H9 (cell line): ENCODE measurements at regions not wholly inside any gene's neighbourhood (a gene's known extent, or its start where the extent isn't known, plus 50 kb on each side); places are given as distances from the start of the nearest gene placed in this dataset.

Experiments used
- DNase-seq: peaks from one replicate; pipeline ENCODE4 v3.0.0-alpha.2; 2017
- H2AFZ ChIP-seq: one replicate; pipeline ENCODE4 v1.6.1; 2013; ENCODE audit warnings: mild to moderate bottlenecking, low read length, control low read depth, moderate library complexity
- H2AK5ac ChIP-seq: 2 replicates; pipeline ENCODE4 v1.6.1; 2013; ENCODE audit warnings: low read length, control low read depth, mixed read lengths; ENCODE audit not compliant: insufficient read length
- H2BK120ac ChIP-seq: one replicate; pipeline ENCODE4 v1.6.1; 2013; ENCODE audit warnings: low read depth, mild to moderate bottlenecking, low read length, control low read depth, inconsistent platforms; ENCODE audit not compliant: poor library complexity, severe bottlenecking
- H2BK12ac ChIP-seq: 2 replicates; pipeline ENCODE4 v1.6.1; 2013; ENCODE audit warnings: low read length, control low read depth, mixed read lengths, low read depth; ENCODE audit not compliant: insufficient read length
- H2BK15ac ChIP-seq: 2 replicates; pipeline ENCODE4 v1.6.1; 2013; ENCODE audit warnings: low read depth, low read length, control low read depth
- H2BK20ac ChIP-seq: one replicate; pipeline ENCODE4 v1.6.1; 2013; ENCODE audit warnings: low read depth, mild to moderate bottlenecking, low read length, control low read depth, inconsistent platforms; ENCODE audit not compliant: poor library complexity, severe bottlenecking
- H2BK5ac ChIP-seq: 2 replicates; pipeline ENCODE4 v1.6.1; 2013; ENCODE audit warnings: low read length, control low read depth, mixed read lengths; ENCODE audit not compliant: insufficient read length
- H3K14ac ChIP-seq: 2 replicates; pipeline ENCODE4 v1.6.1; 2013; ENCODE audit warnings: low read length, control low read depth; ENCODE audit not compliant: insufficient read depth
- H3K18ac ChIP-seq: 2 replicates; pipeline ENCODE4 v1.6.1; 2013; ENCODE audit warnings: low read depth, mild to moderate bottlenecking, mixed read lengths, low read length, control low read depth; ENCODE audit not compliant: insufficient read length
- H3K23ac ChIP-seq: 2 replicates; pipeline ENCODE4 v1.6.1; 2013; ENCODE audit warnings: low read length, control low read depth, mixed read lengths, low read depth; ENCODE audit not compliant: insufficient read length
- H3K23me2 ChIP-seq: 2 replicates; pipeline ENCODE4 v1.6.1; 2013; ENCODE audit warnings: low read depth, mild to moderate bottlenecking, mixed read lengths, low read length, control low read depth; ENCODE audit not compliant: insufficient read length, poor library complexity, severe bottlenecking
- H3K27ac ChIP-seq: 2 replicates; pipeline ENCODE4 v1.5.1; 2013; ENCODE audit warnings: low read length, control low read depth, mixed read lengths, low read depth; ENCODE audit not compliant: insufficient read length
- H3K27me3 ChIP-seq: 2 replicates; pipeline ENCODE4 v1.6.1; 2013; ENCODE audit warnings: low read length, control low read depth, inconsistent platforms; ENCODE audit not compliant: insufficient read depth
- H3K4ac ChIP-seq: 2 replicates; pipeline ENCODE4 v1.6.1; 2013; ENCODE audit warnings: low read depth, mild to moderate bottlenecking, control low read depth, inconsistent platforms, low read length, moderate library complexity
- H3K4me1 ChIP-seq: 2 replicates; pipeline ENCODE4 v1.6.1; 2013; ENCODE audit warnings: low read length, control low read depth, inconsistent platforms; ENCODE audit not compliant: insufficient read depth
- H3K4me2 ChIP-seq: 2 replicates; pipeline ENCODE4 v1.6.1; 2013; ENCODE audit warnings: low read length, control low read depth, mixed read lengths; ENCODE audit not compliant: insufficient read length, insufficient read depth
- H3K56ac ChIP-seq: 2 replicates; pipeline ENCODE4 v1.6.1; 2013; ENCODE audit warnings: low read depth, mild to moderate bottlenecking, mixed read lengths, low read length, control low read depth; ENCODE audit not compliant: insufficient read length
- H3K79me1 ChIP-seq: 2 replicates; pipeline ENCODE4 v1.6.1; 2013; ENCODE audit warnings: low read depth, mild to moderate bottlenecking, moderate library complexity, low read length, control low read depth, inconsistent platforms; ENCODE audit not compliant: insufficient read depth, poor library complexity, severe bottlenecking
- H3K79me2 ChIP-seq: 2 replicates; pipeline ENCODE4 v1.6.1; 2013; ENCODE audit warnings: low read length, control low read depth, inconsistent platforms; ENCODE audit not compliant: insufficient read depth
- H3K9ac ChIP-seq: 2 replicates; pipeline ENCODE4 v1.6.1; 2013; ENCODE audit warnings: low read length, control low read depth, mixed read lengths; ENCODE audit not compliant: insufficient read length; ENCODE audit errors: extremely low read depth
- H3K9me3 ChIP-seq: one replicate; pipeline ENCODE4 v1.6.1; 2013; ENCODE audit warnings: low read depth, low read length, inconsistent platforms; ENCODE audit not compliant: control insufficient read depth
- H3T11ph ChIP-seq: one replicate; pipeline ENCODE4 v1.6.1; 2013; ENCODE audit warnings: mild to moderate bottlenecking, low read length, control low read depth, inconsistent platforms
- H4K20me1 ChIP-seq: one replicate; pipeline ENCODE4 v1.6.1; 2013; ENCODE audit not compliant: control insufficient read depth, insufficient read length, insufficient read depth
- H4K5ac ChIP-seq: 2 replicates; pipeline ENCODE4 v1.6.1; 2013; ENCODE audit warnings: low read depth, mild to moderate bottlenecking, mixed read lengths, low read length, control low read depth; ENCODE audit not compliant: insufficient read length
- H4K8ac ChIP-seq: replicated peaks from 2 replicates; pipeline ENCODE4 v1.6.1; 2013; ENCODE audit warnings: low read length, control low read depth, mixed read lengths, low read depth; ENCODE audit not compliant: insufficient read length
- H4K91ac ChIP-seq: 2 replicates; pipeline ENCODE4 v1.6.1; 2013; ENCODE audit warnings: low read depth, mild to moderate bottlenecking, moderate library complexity, mixed read lengths, low read length, control low read depth; ENCODE audit not compliant: insufficient read length
- H3K27ac Mint-ChIP-seq, 3 experiments: 2 replicates in 2 of 3; 3 replicates in 1 of 3; pipeline ENCODE4 v1.8.0; 2020 to 2021; ENCODE audit warnings: mixed read lengths in 3 of 3, mild to moderate bottlenecking in 1 of 3, moderate library complexity in 1 of 3
- H3K27me3 Mint-ChIP-seq: 2 replicates; pipeline ENCODE4 v1.8.0; 2021; ENCODE audit warnings: low read depth, mild to moderate bottlenecking, moderate library complexity, mixed read lengths
- H3K36me3 Mint-ChIP-seq, 3 experiments: 2 replicates in 2 of 3; 3 replicates in 1 of 3; pipeline ENCODE4 v1.8.0; 2020 to 2021; ENCODE audit warnings: low read depth in 3 of 3, mixed read lengths in 3 of 3; ENCODE audit not compliant: insufficient read depth in 1 of 3
- H3K4me1 Mint-ChIP-seq, 2 experiments: 2 replicates each; pipeline ENCODE4 v1.8.0; 2020; ENCODE audit warnings: mixed read lengths in 2 of 2
- H3K4me3 Mint-ChIP-seq, 2 experiments: 2 replicates in 1 of 2; 3 replicates in 1 of 2; pipeline ENCODE4 v1.8.0; 2020 to 2021; ENCODE audit warnings: mild to moderate bottlenecking in 2 of 2, mixed read lengths in 2 of 2, moderate library complexity in 1 of 2
- H3K9me3 Mint-ChIP-seq, 2 experiments: 2 replicates in 1 of 2; 3 replicates in 1 of 2; pipeline ENCODE4 v1.8.0; 2020; ENCODE audit warnings: mild to moderate bottlenecking in 2 of 2, mixed read lengths in 2 of 2, moderate library complexity in 1 of 2
- WGBS: extraction: QIAGEN DNeasy Blood & Tissue Kit; methylation state at CpG from one replicate; pipeline ENCODE4 v1.1.7; 2013; ENCODE audit warnings: missing lambda C conversion rate, low lambda C conversion rate, mixed read lengths; ENCODE audit not compliant: insufficient read length; ENCODE audit errors: extremely low coverage; 5-methylcytosine and 5-hydroxymethylcytosine counted together
- TF ChIP-seq, protein P1 (sequence below): fragments of 200-600 bp; sonication (generic); conservative IDR thresholded peaks from 3 replicates; pipeline ENCODE4 v1.8.0; 2021; ENCODE audit warnings: antibody characterized with exemption, mild to moderate bottlenecking

DNA sequence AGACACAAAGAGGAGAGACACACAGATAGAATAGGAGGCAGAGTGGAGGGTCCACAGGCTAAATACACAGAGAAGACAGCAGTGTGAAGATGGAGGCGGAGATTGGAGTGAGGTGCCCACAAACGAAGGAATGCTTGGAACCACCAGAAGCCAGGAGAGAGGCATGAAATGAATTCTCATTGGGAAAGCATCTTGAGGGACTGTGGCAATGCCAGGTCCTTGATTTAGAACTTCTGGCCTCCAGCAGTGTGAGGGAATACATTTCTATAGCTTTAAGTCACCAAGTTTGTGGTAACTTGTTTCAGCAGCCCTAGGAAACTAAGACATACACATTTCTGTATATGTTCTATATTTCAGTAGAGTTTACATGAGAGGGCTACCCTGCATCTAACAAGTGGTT, 396.6 kb upstream of the ZNF608 start:
- H3K36me3 Mint-ChIP-seq = peaks cover 0 to 5% (median 0%) of the 10 kb centered on the region in 3 experiments; a peak in 2 of 7 replicates
- Histone ChIP-seq H3K23me2 (no peaks in the 10 kb centered on the region), H3K27ac (no peak overlapping the region), H3K4ac (no peak overlapping the region), H3K14ac (no peak overlapping the region), H4K5ac (no peak overlapping the region), H3K4me1 (no peaks in the 10 kb centered on the region), H3T11ph (no peak overlapping the region), H3K79me1 (no peaks in the 10 kb centered on the region), H3K4me2 (no peak overlapping the region), H2BK20ac (no peak overlapping the region), H4K20me1 (no peaks in the 10 kb centered on the region), H3K27me3 (no peaks in the 10 kb centered on the region), H2BK5ac (no peak overlapping the region), H3K9ac (no peak overlapping the region), H2BK120ac (no peak overlapping the region), H3K23ac (no peak overlapping the region), H3K79me2 (no peaks in the 10 kb centered on the region), H4K8ac (no peak overlapping the region), H2BK15ac (no peak overlapping the region), H2AFZ (no peak overlapping the region), H3K9me3 (no peaks in the 10 kb centered on the region), H4K91ac (no peak overlapping the region), H3K18ac (no peak overlapping the region), H2AK5ac (no peak overlapping the region), H3K56ac (no peak overlapping the region), H2BK12ac (no peak overlapping the region)
- peaks cover 0 to 3% of the 10 kb centered on the region in 2 experiments; a peak in 2 of 5 replicates for H3K9me3 Mint-ChIP-seq
- H3K27me3 Mint-ChIP-seq = no peaks in the 10 kb centered on the region
- H3K27ac Mint-ChIP-seq = no peak overlapping the region
- no peak overlapping the region for H3K4me3 Mint-ChIP-seq
- WGBS = no CpG with 5 or more reads among the region's 2 CpGs
- no peak for DNase-seq
- no peaks in the 10 kb centered on the region for H3K4me1 Mint-ChIP-seq
- TF ChIP-seq, protein P1, sequence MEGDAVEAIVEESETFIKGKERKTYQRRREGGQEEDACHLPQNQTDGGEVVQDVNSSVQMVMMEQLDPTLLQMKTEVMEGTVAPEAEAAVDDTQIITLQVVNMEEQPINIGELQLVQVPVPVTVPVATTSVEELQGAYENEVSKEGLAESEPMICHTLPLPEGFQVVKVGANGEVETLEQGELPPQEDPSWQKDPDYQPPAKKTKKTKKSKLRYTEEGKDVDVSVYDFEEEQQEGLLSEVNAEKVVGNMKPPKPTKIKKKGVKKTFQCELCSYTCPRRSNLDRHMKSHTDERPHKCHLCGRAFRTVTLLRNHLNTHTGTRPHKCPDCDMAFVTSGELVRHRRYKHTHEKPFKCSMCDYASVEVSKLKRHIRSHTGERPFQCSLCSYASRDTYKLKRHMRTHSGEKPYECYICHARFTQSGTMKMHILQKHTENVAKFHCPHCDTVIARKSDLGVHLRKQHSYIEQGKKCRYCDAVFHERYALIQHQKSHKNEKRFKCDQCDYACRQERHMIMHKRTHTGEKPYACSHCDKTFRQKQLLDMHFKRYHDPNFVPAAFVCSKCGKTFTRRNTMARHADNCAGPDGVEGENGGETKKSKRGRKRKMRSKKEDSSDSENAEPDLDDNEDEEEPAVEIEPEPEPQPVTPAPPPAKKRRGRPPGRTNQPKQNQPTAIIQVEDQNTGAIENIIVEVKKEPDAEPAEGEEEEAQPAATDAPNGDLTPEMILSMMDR = no peak
